Activated naive CD4-positive, alpha-beta T cell treated with anti-CD3 and anti-CD28 coated beads, Interleukin-2, amount 50 U/mL, for 24 hours (primary cell): ENCODE measurements at regions not wholly inside any gene's neighbourhood (a gene's known extent, or its start where the extent isn't known, plus 50 kb on each side); places are given as distances from the start of the nearest gene placed in this dataset.

Experiments
- H3K27ac Mint-ChIP-seq: one replicate; pipeline ENCODE4 v1.8.0; 2021; ENCODE audit warnings: mild to moderate bottlenecking, mixed read lengths
- H3K27me3 Mint-ChIP-seq: one replicate; pipeline ENCODE4 v1.8.0; 2021; ENCODE audit warnings: mixed read lengths
- H3K36me3 Mint-ChIP-seq: one replicate; pipeline ENCODE4 v1.8.0; 2021; ENCODE audit warnings: mixed read lengths
- H3K4me1 Mint-ChIP-seq: one replicate; pipeline ENCODE4 v1.8.0; 2021; ENCODE audit warnings: mixed read lengths
- H3K4me3 Mint-ChIP-seq: one replicate; pipeline ENCODE4 v1.8.0; 2021; ENCODE audit warnings: mild to moderate bottlenecking, mixed read lengths
- H3K9me3 Mint-ChIP-seq: one replicate; pipeline ENCODE4 v1.8.0; 2021; ENCODE audit warnings: mixed read lengths

DNA sequence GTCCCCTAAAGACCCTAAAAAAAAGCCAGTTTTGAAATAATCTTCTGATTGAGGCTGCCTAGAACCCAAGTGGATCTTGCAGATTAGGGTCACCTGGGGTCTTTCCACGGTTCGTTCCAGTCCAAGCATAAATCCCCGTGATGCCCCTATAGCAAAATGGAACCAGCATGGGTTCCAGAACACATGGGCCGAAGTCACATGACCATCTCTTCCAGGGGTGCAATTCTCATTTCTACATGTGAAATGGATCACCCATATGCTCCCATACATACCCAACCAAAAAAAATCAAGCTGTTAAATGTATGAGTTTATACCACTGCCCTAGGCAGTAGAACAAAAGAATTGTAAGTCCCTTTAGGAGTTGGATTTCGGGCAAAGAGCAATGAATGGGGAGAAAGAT is 245.4 kb downstream of the SKIDA1 start:
- H3K4me1 Mint-ChIP-seq = no peaks in the 10 kb centered on the region

DNA sequence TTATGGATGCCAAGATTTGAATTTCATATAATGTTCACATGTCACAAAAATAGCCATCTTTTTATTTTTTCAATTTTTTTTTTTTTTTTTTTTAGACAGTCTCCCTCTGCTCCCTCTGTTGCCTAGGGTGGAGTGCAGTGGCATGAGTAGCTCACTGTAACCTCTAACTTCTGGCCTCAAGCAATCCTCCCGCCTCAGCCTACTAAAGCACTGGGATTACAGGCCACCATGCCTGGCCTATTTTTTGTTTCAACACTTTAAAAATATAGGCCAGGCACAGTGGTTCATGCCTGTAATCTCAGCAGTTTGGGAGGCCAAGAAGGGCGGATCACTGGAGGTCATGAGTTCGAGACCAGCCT is 246.3 kb downstream of the SKIDA1 start:
- Mint-ChIP-seq H3K27ac (no peak overlapping the region), H3K4me3 (no peak overlapping the region), H3K27me3 (peaks cover 6% of the 10 kb centered on the region), H3K4me1 (no peaks in the 10 kb centered on the region), H3K36me3 (no peaks in the 10 kb centered on the region), H3K9me3 (no peaks in the 10 kb centered on the region)

More for the DNA sequence above, 245.4 kb downstream of the SKIDA1 start:
- Mint-ChIP-seq H3K4me3 (no peak overlapping the region), H3K27ac (no peak overlapping the region), H3K36me3 (no peaks in the 10 kb centered on the region), H3K9me3 (no peaks in the 10 kb centered on the region), H3K27me3 (peaks cover 6% of the 10 kb centered on the region)

DNA sequence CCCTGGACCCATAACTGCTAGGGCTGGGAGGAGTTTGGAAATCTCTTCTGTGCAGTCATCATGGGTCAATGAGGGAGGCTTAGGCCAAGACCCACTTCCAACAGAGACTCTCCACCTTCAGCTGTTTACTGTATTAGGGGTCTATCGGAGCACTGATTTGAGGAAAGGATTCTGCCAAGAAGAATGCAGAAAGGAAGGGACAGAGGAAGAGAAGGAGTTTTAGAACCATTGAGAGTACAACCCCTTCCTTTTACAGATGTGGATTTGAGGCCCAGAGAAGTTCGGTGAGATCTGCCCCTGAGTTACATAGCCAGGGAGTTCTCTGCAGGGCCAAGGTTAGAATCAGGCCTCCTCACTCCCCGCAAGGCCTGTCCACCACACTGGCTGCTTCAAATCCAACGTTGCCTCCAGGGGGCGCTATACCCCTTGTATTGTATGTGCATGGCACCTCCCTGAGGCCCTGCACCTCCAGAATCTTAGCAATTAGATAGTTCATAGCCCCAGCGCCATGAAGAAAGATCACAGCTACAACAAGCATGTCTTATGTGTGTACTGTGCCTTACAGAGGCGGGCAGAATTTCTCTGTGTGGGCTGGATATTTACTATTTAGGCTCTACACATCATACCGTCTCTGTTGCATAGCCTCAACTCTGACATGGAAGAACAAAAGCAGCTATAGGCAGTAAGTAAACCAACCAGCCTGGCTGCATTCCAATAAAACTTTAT is 246.8 kb downstream of the SKIDA1 start:
- peaks cover 6% of the 10 kb centered on the region for H3K27me3 Mint-ChIP-seq
- no peaks in the 10 kb centered on the region for H3K36me3 Mint-ChIP-seq
- H3K9me3 Mint-ChIP-seq = no peaks in the 10 kb centered on the region
- H3K4me1 Mint-ChIP-seq = no peaks in the 10 kb centered on the region
- no peak overlapping the region for H3K27ac Mint-ChIP-seq
- no peak overlapping the region for H3K4me3 Mint-ChIP-seq

DNA sequence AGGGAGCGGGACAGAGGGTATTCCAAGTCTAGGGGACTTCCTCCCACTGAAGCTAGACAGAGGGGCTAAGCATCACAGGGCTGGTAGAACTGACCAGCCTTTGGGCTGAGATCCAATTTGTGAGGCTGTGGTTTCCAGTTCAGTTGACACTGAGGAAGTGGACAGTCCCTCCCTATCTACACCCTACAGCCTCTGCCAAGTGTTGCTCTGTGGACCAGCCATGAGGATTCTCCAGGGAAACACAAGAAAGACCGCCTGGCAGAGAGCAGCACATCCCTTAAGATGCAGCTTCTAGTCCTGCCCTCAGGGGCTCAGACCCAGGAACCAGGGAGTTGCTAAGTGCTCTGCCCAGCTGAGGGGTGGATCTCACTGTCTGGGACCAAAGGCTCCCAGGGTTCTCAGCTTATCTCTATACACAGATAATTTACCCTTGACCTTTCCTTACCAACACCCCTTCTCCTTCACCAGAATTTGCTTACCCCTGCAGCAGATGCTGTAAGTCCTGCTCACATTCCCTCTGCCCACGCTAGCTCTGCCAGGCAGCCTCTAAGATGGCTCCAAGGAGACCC is 252.0 kb downstream of the SKIDA1 start:
- H3K4me1 Mint-ChIP-seq = no peaks in the 10 kb centered on the region
- H3K36me3 Mint-ChIP-seq = no peaks in the 10 kb centered on the region
- no peak overlapping the region for H3K27ac Mint-ChIP-seq
- peaks cover 7% of the 10 kb centered on the region for H3K9me3 Mint-ChIP-seq
- peaks cover 7% of the 10 kb centered on the region for H3K27me3 Mint-ChIP-seq
- no peak overlapping the region for H3K4me3 Mint-ChIP-seq

DNA sequence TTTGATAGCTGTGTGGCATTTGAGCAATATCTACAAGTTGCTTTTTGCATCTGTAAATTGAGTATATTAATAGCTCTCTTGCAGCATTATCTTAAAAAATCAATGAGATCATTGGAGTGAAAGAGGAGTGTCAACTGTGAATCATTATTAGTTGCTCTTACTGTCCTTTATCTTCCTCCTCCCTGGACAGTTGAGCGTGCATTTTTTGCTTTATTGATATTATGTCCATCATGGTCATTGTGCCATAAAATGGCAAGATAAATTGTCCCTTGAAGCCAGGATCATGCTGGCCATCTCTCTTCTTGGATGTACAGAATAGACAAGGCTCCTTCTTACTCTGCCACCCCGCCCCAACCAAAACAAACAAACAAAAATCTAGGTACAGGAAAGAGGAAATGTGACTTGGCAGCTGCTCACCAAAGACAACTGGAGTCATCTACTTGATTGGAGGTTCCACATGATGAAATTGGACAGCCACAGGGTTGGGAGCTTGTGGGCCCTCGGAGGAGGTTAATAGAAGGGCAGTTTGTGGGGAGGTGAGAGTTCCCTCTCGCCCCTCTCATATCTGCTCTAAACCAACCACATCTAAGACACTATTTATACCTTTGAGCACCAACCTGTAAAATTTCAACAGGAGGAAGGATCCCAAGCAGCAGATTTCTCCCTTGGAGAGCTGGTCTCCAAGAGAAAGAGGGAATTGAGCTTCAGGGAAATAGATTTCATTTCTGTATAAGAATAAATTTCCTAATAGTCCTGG is 252.7 kb downstream of the SKIDA1 start:
- H3K27ac Mint-ChIP-seq = no peak overlapping the region
- no peak overlapping the region for H3K4me3 Mint-ChIP-seq
- no peaks in the 10 kb centered on the region for H3K36me3 Mint-ChIP-seq
- no peaks in the 10 kb centered on the region for H3K4me1 Mint-ChIP-seq
- H3K27me3 Mint-ChIP-seq = peaks cover 7% of the 10 kb centered on the region
- H3K9me3 Mint-ChIP-seq = peaks cover 7% of the 10 kb centered on the region

DNA sequence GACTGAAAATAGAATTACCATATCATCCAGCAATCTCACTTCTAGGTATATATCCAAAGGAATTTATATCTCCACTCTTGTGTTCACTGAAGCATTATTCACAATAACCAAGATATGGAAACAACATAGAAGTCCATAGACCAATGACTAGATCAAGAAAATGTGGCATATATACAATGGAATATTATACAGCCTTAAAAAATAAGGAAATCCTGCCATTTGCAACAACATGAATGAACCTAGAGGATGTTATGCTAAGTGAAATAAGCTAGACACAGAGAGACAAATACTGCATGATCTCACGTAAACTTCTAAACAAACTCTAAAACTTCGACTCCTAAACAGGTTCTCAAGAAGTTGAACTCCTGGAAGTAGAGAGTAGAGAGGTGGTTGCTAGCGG is 254.5 kb downstream of the SKIDA1 start:
- H3K9me3 Mint-ChIP-seq = peaks cover 7% of the 10 kb centered on the region
- H3K4me1 Mint-ChIP-seq = no peaks in the 10 kb centered on the region
- no peaks in the 10 kb centered on the region for H3K36me3 Mint-ChIP-seq
- no peak overlapping the region for H3K27ac Mint-ChIP-seq
- no peak overlapping the region for H3K4me3 Mint-ChIP-seq
- peaks cover 5% of the 10 kb centered on the region for H3K27me3 Mint-ChIP-seq

DNA sequence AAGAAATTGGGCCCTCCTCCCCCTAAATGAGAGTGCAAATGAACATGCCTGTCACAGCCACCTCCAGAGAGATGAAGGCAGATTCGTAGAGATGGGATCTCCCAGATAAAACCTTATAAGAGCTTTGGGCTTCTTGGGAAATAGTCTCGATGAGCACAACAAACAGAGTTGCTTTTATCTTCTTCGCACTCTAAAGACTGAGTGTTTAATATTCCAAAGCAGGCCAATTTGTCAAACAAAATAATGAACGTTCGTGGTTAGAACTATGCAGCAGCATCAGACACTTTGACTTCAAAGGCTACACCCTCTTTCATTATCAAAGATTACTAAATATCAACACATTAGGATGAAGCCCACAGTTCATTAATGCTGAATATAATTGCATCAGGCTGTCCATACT is 256.2 kb downstream of the SKIDA1 start:
- peaks cover 4% of the 10 kb centered on the region for H3K27me3 Mint-ChIP-seq
- no peak overlapping the region for H3K27ac Mint-ChIP-seq
- peaks cover 7% of the 10 kb centered on the region for H3K9me3 Mint-ChIP-seq
- H3K4me3 Mint-ChIP-seq = no peak overlapping the region
- H3K4me1 Mint-ChIP-seq = no peaks in the 10 kb centered on the region
- no peaks in the 10 kb centered on the region for H3K36me3 Mint-ChIP-seq

DNA sequence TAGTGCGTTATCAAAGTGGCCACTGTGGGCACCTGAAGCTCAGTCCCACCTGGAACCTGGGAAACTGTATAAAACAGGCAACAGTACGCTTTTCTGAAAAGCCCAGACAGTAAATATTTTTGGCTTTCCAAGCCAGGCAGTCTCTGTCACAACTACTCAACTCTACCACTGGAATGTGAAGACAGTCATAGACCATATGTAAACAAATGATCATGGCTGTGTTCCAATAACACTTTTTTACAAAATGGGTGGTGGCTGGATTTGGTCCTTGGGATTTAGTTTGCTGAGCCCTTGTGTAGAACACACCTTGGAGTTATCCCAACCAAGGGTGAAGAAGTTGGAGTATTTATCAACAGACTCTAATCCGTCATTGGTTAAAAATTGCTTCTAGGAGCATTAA is 259.9 kb downstream of the SKIDA1 start:
- Mint-ChIP-seq H3K4me1 (no peaks in the 10 kb centered on the region), H3K9me3 (peaks cover 1% of the 10 kb centered on the region), H3K27ac (no peak overlapping the region), H3K4me3 (no peak overlapping the region), H3K27me3 (peaks cover 3% of the 10 kb centered on the region), H3K36me3 (no peaks in the 10 kb centered on the region)

DNA sequence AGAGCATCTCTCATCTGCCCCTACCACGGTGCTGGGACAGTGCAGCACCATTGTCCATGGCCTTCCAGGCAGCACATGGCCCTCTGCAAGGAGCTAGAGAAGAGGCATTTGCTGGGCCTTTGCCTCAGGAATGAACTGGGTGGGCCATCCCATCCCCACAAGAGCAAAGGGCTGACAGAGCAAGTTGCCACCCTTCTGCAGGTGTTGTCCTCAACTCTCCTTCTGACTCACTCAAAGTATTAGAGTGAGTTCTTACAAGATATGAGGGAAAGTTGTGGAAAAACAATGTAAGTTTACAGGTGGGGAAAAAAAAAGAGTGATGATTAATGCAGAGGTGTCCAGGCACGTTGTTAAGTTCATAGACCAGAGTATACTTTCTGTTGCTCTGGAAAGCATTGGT is 261.2 kb downstream of the SKIDA1 start:
- H3K36me3 Mint-ChIP-seq = no peaks in the 10 kb centered on the region
- no peaks in the 10 kb centered on the region for H3K4me1 Mint-ChIP-seq
- no peaks in the 10 kb centered on the region for H3K9me3 Mint-ChIP-seq

DNA sequence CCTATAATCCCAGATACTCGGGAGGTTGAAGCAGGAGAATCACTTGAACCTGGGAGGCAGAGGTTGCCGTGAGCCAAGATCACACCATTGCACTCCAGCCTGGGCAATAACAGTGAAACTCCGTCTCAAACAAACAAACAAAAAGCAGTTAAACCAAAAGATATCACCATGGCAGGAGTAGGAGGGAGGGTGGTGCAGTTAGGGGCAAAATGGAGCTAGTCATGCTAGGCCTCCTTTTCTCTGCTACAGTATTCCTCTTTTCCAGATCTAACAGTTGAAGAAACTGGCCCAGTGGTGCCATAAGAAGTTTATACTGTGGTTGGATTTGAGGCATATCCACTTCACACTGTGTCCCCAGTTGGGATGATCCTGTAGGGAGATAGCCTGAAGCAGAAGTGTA is 261.6 kb downstream of the SKIDA1 start:
- Mint-ChIP-seq H3K4me1 (no peaks in the 10 kb centered on the region), H3K9me3 (no peaks in the 10 kb centered on the region), H3K27ac (no peak overlapping the region), H3K4me3 (no peak overlapping the region), H3K36me3 (no peaks in the 10 kb centered on the region), H3K27me3 (peaks cover 2% of the 10 kb centered on the region)

More for the DNA sequence above, 261.2 kb downstream of the SKIDA1 start:
- Mint-ChIP-seq H3K4me3 (no peak overlapping the region), H3K27ac (no peak overlapping the region), H3K27me3 (peaks cover 2% of the 10 kb centered on the region)

DNA sequence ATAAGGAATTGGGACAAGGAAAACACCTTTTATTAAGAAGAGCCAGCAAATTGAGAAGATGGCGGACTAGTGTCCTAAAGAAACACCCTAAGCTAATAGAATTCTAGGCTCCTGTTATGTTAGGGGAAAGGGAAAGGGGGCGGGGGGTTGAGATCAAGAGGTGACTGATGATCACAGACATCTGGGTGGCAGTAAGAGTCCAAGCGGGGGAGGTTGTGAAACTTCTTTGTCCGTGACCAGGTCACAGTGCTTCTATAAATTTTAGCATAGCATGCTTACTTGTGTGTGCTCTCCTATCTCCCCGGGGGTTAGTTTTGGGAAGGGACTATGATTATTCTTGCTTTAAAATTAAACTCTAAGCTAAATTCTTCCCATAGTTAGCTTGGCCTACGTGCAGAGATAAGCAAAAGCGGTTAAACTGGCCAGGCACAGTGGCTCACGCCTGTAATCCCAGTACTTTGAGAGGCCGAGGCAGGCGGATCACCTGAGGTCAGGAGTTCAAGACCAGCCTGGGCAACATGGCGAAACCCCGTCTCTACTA is 262.1 kb downstream of the SKIDA1 start:
- H3K36me3 Mint-ChIP-seq = no peaks in the 10 kb centered on the region
- no peaks in the 10 kb centered on the region for H3K4me1 Mint-ChIP-seq
- no peak overlapping the region for H3K4me3 Mint-ChIP-seq
- H3K27ac Mint-ChIP-seq = no peak overlapping the region
- H3K27me3 Mint-ChIP-seq = peaks cover 2% of the 10 kb centered on the region
- H3K9me3 Mint-ChIP-seq = no peaks in the 10 kb centered on the region

DNA sequence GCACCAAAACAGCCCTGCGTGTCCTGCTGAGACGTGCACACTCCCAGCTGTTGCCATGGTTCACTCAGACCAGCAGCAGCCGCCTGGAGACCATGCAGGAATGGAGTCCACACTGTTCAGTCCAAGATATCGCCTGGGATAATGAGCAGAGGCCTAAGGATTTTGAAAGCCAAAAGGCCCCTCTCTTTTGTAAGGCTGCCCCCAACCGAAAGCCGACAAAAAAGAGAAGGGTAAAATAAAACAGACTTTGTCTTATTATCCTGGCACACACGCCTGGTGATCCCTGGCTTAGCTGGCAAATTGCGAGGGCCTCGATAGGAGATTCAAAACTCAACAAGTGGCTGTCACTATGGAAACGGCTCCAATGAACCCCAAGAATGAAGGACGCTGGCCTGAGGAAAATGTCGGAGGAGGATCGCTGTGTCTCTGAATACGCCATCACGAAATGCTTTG is 263.6 kb downstream of the SKIDA1 start:
- H3K9me3 Mint-ChIP-seq = no peaks in the 10 kb centered on the region
- peaks cover 2% of the 10 kb centered on the region for H3K27me3 Mint-ChIP-seq
- no peak overlapping the region for H3K4me3 Mint-ChIP-seq
- H3K27ac Mint-ChIP-seq = no peak overlapping the region
- no peaks in the 10 kb centered on the region for H3K36me3 Mint-ChIP-seq
- H3K4me1 Mint-ChIP-seq = no peaks in the 10 kb centered on the region

DNA sequence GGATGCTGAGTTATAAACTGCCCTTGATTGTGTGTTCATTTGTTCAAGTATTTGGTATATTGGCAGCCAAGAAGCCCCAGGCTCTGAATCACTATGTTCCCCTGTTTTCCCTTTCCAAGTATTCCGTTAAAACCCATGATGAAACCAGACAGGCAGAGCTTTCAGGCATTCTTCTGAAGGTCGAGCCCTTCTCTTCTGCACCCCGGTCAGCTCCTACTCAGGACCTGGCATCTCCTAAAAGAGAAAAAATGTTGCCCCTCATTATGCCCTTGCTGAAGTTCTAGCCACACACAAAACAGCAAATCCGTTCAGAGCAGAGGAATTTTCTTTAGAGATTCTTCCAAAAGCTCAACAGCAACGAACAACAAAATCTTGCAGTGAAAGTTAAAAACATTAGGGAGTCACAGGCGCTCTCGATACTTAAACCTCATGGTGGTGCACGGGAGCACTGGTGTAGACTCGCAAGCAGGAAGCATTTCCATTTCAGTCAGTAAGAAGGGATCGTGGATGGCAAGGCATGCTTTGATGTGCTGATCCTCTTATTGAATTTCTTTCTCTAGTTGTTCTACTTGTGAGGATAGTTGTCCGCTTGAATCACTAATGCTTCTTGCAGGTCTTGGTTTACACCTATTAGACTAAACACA is 264.9 kb downstream of the SKIDA1 start:
- Mint-ChIP-seq H3K36me3 (no peaks in the 10 kb centered on the region), H3K9me3 (no peaks in the 10 kb centered on the region), H3K4me3 (no peak overlapping the region), H3K27me3 (peaks cover 2% of the 10 kb centered on the region), H3K27ac (no peak overlapping the region), H3K4me1 (no peaks in the 10 kb centered on the region)

DNA sequence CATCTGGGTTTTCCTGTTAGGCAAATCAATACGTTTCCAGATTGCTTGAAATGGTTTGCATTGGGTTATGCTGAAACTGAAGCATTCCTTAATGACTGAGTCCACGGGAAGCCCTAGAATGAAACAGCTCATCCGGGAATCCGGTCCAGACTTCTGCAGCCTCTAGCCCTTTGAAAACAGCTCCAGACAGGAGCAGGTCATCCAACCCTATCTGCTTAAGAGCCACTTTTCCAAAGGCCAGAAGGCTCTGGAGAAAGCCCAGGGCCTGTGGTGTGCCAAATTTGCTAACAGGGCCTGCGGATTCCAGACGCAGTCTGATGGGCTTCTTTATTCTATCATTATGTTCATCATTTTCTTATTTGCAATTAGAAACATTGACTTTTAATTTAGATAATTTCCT is 265.4 kb downstream of the SKIDA1 start:
- Mint-ChIP-seq H3K9me3 (no peaks in the 10 kb centered on the region), H3K27ac (no peak overlapping the region), H3K36me3 (no peaks in the 10 kb centered on the region), H3K27me3 (peaks cover 2% of the 10 kb centered on the region), H3K4me1 (no peaks in the 10 kb centered on the region), H3K4me3 (no peak overlapping the region)

DNA sequence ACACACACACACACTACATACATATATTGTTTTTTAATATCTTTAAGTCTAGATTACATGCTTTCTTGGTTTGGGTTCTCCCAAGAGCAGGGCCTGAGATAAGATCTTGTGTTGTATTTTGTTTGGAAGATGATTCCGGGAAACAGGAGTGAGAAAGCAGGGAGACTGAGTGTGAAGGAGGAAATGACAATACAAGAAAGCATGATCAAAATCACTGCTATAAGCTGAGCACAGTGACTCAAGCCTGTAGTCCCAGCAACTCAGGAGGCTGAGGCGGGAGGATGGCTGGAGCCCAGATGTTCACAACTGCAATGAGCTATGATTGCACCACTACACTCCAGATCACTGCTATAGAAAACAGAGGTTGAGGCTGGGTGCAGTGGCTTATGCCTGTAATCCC is 267.6 kb downstream of the SKIDA1 start:
- no peaks in the 10 kb centered on the region for H3K36me3 Mint-ChIP-seq
- H3K4me1 Mint-ChIP-seq = no peaks in the 10 kb centered on the region
- H3K27me3 Mint-ChIP-seq = peaks cover 3% of the 10 kb centered on the region
- H3K4me3 Mint-ChIP-seq = no peak overlapping the region
- no peaks in the 10 kb centered on the region for H3K9me3 Mint-ChIP-seq
- H3K27ac Mint-ChIP-seq = no peak overlapping the region

DNA sequence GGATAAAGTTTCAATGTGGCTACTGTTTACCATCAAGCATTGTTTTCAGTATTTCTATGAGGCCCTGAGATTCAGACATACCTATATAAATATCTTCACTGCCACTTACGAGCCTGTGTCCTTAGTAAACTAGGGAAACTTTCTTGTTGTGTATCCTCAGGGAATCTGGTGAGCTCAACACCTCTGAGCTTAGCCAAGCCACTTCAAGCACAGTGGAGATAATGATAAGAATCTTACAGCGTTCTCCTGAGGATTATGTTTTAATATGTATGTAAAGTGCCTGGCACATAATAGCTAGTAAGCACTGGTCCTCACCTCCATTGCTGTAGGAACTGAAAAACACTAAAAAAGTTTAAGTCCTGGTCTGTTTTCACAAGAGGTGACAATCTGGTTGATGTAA is 268.3 kb downstream of the SKIDA1 start:
- no peaks in the 10 kb centered on the region for H3K9me3 Mint-ChIP-seq
- H3K36me3 Mint-ChIP-seq = no peaks in the 10 kb centered on the region
- H3K27ac Mint-ChIP-seq = no peak overlapping the region
- no peak overlapping the region for H3K4me3 Mint-ChIP-seq
- no peaks in the 10 kb centered on the region for H3K4me1 Mint-ChIP-seq
- H3K27me3 Mint-ChIP-seq = peaks cover 3% of the 10 kb centered on the region
